B cell (primary cell): ENCODE measurements at regions not wholly inside any gene's neighbourhood (a gene's known extent, or its start where the extent isn't known, plus 50 kb on each side); places are given as distances from the start of the nearest gene placed in this dataset.
"Not testable (repeated sequence)": the region's sequence is repeated elsewhere in the genome, so short reads cannot be mapped to it uniquely, and the experiment has no call there.

Experiments
- CTCF ChIP-seq: fragments of 200-600 bp; IDR thresholded peaks from one replicate; pipeline ENCODE4 v1.8.0; 2022; ENCODE audit warnings: antibody characterized with exemption, mild to moderate bottlenecking
- EZH2 ChIP-seq: IDR thresholded peaks from 2 replicates; pipeline ENCODE4 v1.6.1; 2012; ENCODE audit warnings: borderline replicate concordance, low read depth, mild to moderate bottlenecking, moderate library complexity, low read length; ENCODE audit not compliant: insufficient read depth, poor library complexity, severe bottlenecking

GRCh38 chr13:61089894-61090293 is 325.8 kb downstream of the PCDH20 start:
- not testable (repeated sequence) for TF ChIP-seq CTCF, EZH2
